NCI-H1694 treated with DMSO at 0.1 percent for 48 hours (cell line): ENCODE measurements at regions not wholly inside any gene's neighbourhood (a gene's known extent, or its start where the extent isn't known, plus 50 kb on each side); places are given as distances from the start of the nearest gene placed in this dataset.
"Not testable (repeated sequence)": the region's sequence is repeated elsewhere in the genome, so short reads cannot be mapped to it uniquely, and the experiment has no call there.

Experiments used
- DNase-seq: peaks from one replicate; lab custom pipeline; 2025; lab: John Stamatoyannopoulos, UW

GRCh38 chr5:36739751-36740221, 133.4 kb downstream of the SLC1A3 start:
- DNase-seq: peak; percentile 69

GRCh38 chr5:36740259-36740898, 134.0 kb downstream of the SLC1A3 start:
- DNase-seq: no peak

- DNase-seq: no peak
Observed at GRCh38 chr5:36741128-36741527, 134.7 kb downstream of the SLC1A3 start.

- peak; percentile 56 for DNase-seq
Observed at GRCh38 chr5:36743891-36744772, 132.4 kb upstream of the NIPBL start.

- peak; percentile 41 for DNase-seq
Observed at GRCh38 chr5:36744773-36745589, 131.6 kb upstream of the NIPBL start.

- not testable (repeated sequence) for DNase-seq
Observed at GRCh38 chr5:36747794-36748193, 128.8 kb upstream of the NIPBL start.

- no peak for DNase-seq
Observed at GRCh38 chr5:36751886-36752285, 124.7 kb upstream of the NIPBL start.

- DNase-seq: no peak
Observed at GRCh38 chr5:36755342-36755741, 121.2 kb upstream of the NIPBL start.

GRCh38 chr5:36755920-36756488, 120.6 kb upstream of the NIPBL start:
- no peak for DNase-seq

GRCh38 chr5:36756848-36757247, 119.7 kb upstream of the NIPBL start:
- no peak for DNase-seq

GRCh38 chr5:36759117-36759516, 117.5 kb upstream of the NIPBL start:
- DNase-seq: no peak

GRCh38 chr5:36763454-36763853, 113.1 kb upstream of the NIPBL start:
- DNase-seq: no peak

GRCh38 chr5:36765876-36766275, 110.7 kb upstream of the NIPBL start:
- DNase-seq: no peak

- DNase-seq: no peak
Observed at GRCh38 chr5:36766981-36767380, 109.6 kb upstream of the NIPBL start.

- no peak for DNase-seq
Observed at GRCh38 chr5:36768450-36768849, 108.1 kb upstream of the NIPBL start.

- DNase-seq: no peak
Observed at GRCh38 chr5:36769129-36769770, 107.3 kb upstream of the NIPBL start.

- no peak for DNase-seq
Observed at GRCh38 chr5:36770125-36770524, 106.4 kb upstream of the NIPBL start.

- no peak for DNase-seq
Observed at GRCh38 chr5:36772276-36773140, 104.1 kb upstream of the NIPBL start.

GRCh38 chr5:36777105-36777757, 99.3 kb upstream of the NIPBL start:
- no peak for DNase-seq

GRCh38 chr5:36778336-36778735, 98.2 kb upstream of the NIPBL start:
- DNase-seq: no peak
